Mucosa of descending colon (tissue), 3 donors: ENCODE measurements at regions not wholly inside any gene's neighbourhood (a gene's known extent, or its start where the extent isn't known, plus 50 kb on each side); places are given as distances from the start of the nearest gene placed in this dataset.
"Not testable (repeated sequence)": the region's sequence is repeated elsewhere in the genome, so short reads cannot be mapped to it uniquely, and the experiment has no call there.

ENCODE experiments used
- ATAC-seq: fragments of 200-7000 bp; cut with Tn5 transposase; one replicate; pipeline ENCODE4 v1.9.1; 2020; ENCODE audit warnings: mild to moderate bottlenecking, moderate library complexity
- DNase-seq, 3 donors: peaks; one replicate each; pipeline ENCODE4 v3.0.0-alpha.2; 2020
- H3K36me3 ChIP-seq: fragments of 200-600 bp; one replicate; pipeline ENCODE4 v1.8.0; 2021; ENCODE audit warnings: low read depth, mild to moderate bottlenecking
- H3K4me1 ChIP-seq: fragments of 200-600 bp; one replicate; pipeline ENCODE4 v1.8.0; 2021; ENCODE audit warnings: low read depth, mild to moderate bottlenecking
- H3K4me3 ChIP-seq: fragments of 200-600 bp; one replicate; pipeline ENCODE4 v1.8.0; 2021; ENCODE audit warnings: mild to moderate bottlenecking
- H3K9me3 ChIP-seq: fragments of 200-600 bp; one replicate; pipeline ENCODE4 v1.8.0; 2021; ENCODE audit warnings: mild to moderate bottlenecking
- intact Hi-C, 2 donors: fragments of 100-400 bp; cut with DNase I in 1 of 2; cut with micrococcal nuclease in 1 of 2; formaldehyde crosslinking; loops; one replicate each; pipeline versions ENCODE4 v1.11.0 to v1.11.1; 2022; cut with DNase I, micrococcal nuclease
- TF ChIP-seq, protein P1 (sequence below): fragments of 200-600 bp; IDR thresholded peaks from one replicate; pipeline ENCODE4 v1.8.0; 2022; ENCODE audit warnings: antibody characterized with exemption, mild to moderate bottlenecking
- donor health status: DM: no; HTN: no; CAD: no; lungs with moderate emphysema.
- donor health status: DM: no; HTN: no; CAD: no.
- donor health status: DM: no; HTN: yes; CAD: no.

DNA sequence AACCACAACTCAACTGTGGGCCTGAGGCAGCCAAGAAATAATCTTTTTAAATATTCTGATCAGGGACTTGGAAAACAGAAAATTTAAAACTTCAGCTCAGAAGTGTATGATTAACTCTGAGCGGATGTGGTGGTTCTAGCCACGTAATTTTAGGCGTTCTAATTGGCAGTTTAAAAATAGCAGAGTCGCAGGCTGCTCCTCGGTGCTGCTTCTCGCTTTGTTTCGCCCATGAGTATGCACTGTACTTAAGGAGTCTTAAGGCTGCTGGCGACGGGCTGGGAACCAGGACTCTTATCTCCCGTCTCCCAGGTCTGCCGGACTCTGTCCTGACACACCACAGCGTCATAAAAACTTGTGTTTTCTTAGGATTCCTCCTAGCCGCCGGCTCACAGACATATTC lies 113.4 kb upstream of the PELI2 start:
- intact Hi-C loops = no loop called here
- Histone ChIP-seq H3K9me3 (no peaks in the 10 kb centered on the region), H3K4me3 (no peak overlapping the region), H3K4me1 (peaks cover 12% of the 10 kb centered on the region), H3K36me3 (no peaks in the 10 kb centered on the region)
- peak; percentile 64 to 72 (median 70) for DNase-seq
- TF ChIP-seq, protein P1, sequence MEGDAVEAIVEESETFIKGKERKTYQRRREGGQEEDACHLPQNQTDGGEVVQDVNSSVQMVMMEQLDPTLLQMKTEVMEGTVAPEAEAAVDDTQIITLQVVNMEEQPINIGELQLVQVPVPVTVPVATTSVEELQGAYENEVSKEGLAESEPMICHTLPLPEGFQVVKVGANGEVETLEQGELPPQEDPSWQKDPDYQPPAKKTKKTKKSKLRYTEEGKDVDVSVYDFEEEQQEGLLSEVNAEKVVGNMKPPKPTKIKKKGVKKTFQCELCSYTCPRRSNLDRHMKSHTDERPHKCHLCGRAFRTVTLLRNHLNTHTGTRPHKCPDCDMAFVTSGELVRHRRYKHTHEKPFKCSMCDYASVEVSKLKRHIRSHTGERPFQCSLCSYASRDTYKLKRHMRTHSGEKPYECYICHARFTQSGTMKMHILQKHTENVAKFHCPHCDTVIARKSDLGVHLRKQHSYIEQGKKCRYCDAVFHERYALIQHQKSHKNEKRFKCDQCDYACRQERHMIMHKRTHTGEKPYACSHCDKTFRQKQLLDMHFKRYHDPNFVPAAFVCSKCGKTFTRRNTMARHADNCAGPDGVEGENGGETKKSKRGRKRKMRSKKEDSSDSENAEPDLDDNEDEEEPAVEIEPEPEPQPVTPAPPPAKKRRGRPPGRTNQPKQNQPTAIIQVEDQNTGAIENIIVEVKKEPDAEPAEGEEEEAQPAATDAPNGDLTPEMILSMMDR = no peak
- peak; percentile 94 for ATAC-seq

DNA sequence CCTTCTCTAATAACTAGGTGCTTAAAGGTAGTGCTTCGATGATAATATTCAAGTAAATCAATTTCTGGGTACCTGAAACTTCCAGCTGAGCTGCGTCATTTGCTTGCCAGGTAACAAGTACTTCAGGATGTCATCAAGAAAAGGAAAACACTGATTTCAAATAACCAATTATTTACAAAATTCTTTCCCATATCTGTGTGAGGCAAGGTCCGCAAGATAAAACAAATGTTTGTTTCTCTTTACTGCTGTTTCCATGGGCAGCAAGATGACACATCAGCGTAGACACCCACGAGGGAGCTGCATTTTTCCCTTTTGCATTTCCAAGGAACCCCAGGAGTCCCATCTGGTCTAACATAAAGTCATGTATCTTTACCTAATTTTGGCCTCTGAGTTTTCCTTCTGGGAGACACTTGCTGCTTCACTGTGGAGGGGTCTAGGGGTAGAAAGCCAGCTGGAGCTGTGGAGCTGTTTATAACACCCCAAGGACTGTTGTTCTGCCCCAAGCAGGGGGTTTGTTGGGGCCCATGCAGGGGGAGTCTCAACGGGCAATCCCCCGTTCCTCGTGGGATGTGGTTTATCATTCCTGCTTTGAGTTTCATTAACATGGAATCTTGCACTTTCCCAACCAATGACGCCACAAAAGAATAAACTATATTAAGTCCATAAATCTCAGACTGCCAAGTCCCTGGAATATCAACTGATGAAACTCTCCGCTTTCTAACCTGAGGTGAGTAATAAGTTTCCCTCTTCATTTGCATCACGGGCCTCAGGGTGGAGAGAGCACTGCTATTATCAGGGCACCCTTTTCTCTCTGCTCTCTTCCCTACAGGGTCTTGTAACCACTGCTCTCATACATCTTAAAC lies 112.8 kb upstream of the PELI2 start:
- TF ChIP-seq, protein P1 = no peak
- Histone ChIP-seq H3K9me3 (no peaks in the 10 kb centered on the region), H3K4me1 (peaks cover 12% of the 10 kb centered on the region), H3K4me3 (no peak overlapping the region), H3K36me3 (no peaks in the 10 kb centered on the region)
- no peak for DNase-seq
- intact Hi-C loops = no loop called here
- ATAC-seq = peak; percentile 69

GRCh38 chr14:56007491-56007890 lies 110.7 kb upstream of the PELI2 start:
- not testable (repeated sequence) for H3K4me3 ChIP-seq, DNase-seq, ATAC-seq

GRCh38 chr14:56008150-56008549 lies 110.1 kb upstream of the PELI2 start:
- no peak for ATAC-seq
- TF ChIP-seq, protein P1 = no peak
- Histone ChIP-seq H3K4me3 (no peak overlapping the region), H3K36me3 (no peaks in the 10 kb centered on the region), H3K4me1 (peaks cover 12% of the 10 kb centered on the region), H3K9me3 (no peaks in the 10 kb centered on the region)
- intact Hi-C loops = no loop called here
- DNase-seq = no peak

More at GRCh38 chr14:56007491-56007890, 110.7 kb upstream of the PELI2 start:
- H3K36me3 ChIP-seq, H3K9me3 ChIP-seq, intact Hi-C loops: not testable (repeated sequence)
- H3K4me1 ChIP-seq = peaks cover 12% of the 10 kb centered on the region

- ATAC-seq, DNase-seq, H3K36me3 ChIP-seq, intact Hi-C loops, H3K4me3 ChIP-seq, H3K9me3 ChIP-seq: not testable (repeated sequence)
- H3K4me1 ChIP-seq = peaks cover 12% of the 10 kb centered on the region
These were observed 109.5 kb upstream of the PELI2 start for GRCh38 chr14:56008661-56009060.

- intact Hi-C loops = no loop called here
- no peak for DNase-seq
- Histone ChIP-seq H3K36me3 (no peaks in the 10 kb centered on the region), H3K4me1 (no peaks in the 10 kb centered on the region), H3K9me3 (no peaks in the 10 kb centered on the region), H3K4me3 (no peak overlapping the region)
- TF ChIP-seq, protein P1 = no peak
- ATAC-seq = no peak
These were observed 94.5 kb upstream of the PELI2 start for GRCh38 chr14:56023661-56024081.
